DMS 273 (cell line): ENCODE measurements at regions not wholly inside any gene's neighbourhood (a gene's known extent, or its start where the extent isn't known, plus 50 kb on each side); places are given as distances from the start of the nearest gene placed in this dataset.

ENCODE experiments used
- DNase-seq: peaks from one replicate; lab custom pipeline; 2025; ENCODE audit not compliant: unreplicated experiment; lab: John Stamatoyannopoulos, UW

GRCh38 chr17:73750975-73751374 is 106.7 kb upstream of the SDK2 start:
- DNase-seq = peak; percentile 83

DNA sequence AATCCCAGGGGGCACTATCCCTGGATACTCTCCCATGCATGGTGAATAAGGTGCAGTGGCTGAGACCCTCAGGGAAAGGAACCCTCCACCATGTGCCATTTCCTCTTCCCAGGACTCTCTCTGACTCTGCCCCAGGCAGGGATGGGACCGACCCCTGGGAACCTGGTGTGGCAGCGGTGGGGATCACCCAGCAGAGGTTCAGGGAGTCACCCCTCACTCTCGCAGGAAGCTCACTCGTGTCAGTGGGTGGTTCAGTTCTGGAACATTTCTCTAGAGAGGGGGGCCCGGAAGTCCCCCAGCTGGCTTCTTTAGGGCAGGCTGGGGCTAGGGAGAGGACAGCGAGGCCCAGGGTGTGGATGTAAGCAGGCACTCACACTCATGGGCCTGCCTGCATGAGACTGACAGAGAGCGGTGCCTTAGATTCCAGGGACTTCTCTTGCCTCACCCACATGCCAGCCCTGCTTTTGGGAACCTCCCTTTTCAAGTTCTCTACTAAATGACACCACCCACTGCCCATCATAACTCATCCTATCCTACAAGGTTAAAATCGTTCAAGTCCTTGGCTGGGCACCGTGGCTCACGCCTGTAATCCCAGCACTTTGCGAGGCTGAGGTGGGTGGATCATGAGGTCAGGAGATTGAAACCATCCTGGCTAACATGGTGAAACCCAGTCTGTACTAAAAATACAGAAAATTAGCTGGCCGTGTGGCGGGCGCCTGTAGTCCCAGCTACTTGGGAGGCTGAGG is 109.7 kb upstream of the SDK2 start:
- DNase-seq = no peak

DNA sequence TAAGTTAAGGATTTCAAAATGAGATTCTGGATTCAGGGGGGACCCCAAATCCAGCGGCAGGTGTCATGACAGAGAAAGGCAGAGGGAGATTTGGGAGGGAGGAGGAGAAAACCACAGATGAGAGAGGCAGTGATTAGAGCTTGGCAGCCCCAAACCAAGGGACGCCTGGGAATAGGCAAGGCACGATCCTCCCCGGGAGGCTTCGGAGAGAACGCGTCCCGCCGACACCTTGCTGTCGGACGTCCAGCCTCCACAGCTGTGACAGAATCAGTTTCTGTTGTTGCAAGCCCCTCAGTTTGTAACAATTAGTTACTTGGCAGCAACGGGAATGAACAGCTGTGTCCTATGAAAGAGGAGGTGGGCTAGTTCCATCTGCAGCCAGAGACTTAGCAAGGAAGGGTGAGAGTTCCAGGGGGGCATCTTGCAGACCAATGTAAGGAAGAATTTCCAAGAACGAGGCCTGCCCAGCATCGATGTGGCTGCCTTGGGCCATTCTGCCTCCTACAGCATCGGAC is 110.7 kb upstream of the SDK2 start:
- DNase-seq = peak; percentile 17

- DNase-seq = peak; percentile 30
These were observed 113.2 kb upstream of the SDK2 start for GRCh38 chr17:73757420-73757819.

GRCh38 chr17:73758245-73758644 is 114.0 kb upstream of the SDK2 start:
- no peak for DNase-seq

DNA sequence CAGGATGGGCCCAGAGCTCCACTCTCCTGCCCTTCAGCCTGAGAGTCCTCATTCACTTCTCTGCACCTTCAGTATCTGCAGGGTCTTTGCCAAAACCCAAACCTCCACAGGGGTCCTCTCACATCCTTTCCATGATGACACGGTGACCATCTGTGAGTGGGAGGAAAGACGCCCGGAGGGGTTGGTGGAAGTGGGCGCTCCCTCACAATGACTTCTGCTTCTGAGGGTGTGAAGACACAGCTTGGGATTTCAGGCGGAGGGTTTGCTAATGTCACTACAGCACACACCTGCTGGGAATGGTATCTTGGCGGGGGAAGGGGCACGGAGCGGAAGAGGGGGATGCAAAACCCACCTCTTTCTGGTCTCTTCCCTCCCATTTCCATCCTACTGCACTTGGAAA is 115.1 kb upstream of the SDK2 start:
- no peak for DNase-seq

DNA sequence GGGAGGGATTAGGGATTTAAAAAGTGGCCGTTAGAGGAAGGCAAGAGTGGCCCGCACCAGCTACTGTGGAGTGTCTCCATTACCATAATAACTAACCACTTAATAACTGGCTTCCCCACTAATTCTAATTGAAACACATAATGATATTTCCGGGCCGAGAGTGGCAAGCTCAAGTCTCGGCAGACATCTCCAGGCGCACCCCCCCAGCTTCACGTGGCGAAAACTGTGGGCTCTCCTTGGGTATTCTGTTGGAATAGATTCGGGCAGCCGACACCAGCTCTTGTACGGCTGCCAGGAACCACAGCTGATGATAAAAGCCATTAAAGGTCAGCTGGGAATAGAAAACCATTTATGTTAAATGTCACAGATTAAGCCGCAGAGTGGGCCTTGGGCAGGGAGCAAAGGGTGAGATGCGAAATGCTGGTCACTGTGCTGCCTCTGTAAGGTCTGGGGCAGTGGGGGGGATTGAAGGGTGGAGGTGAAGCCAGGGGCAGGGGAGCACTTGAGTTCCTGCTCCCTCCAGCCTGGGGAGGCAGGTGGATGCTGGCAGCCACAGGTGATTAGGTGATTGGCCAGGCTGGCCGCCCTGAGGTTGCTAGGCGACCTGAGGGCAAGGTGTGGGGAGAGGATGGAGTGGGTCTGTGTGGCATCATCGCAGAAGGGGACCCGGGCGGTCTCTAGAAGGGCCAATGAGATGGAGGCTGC is 115.6 kb upstream of the SDK2 start:
- peak; percentile 51 for DNase-seq

DNA sequence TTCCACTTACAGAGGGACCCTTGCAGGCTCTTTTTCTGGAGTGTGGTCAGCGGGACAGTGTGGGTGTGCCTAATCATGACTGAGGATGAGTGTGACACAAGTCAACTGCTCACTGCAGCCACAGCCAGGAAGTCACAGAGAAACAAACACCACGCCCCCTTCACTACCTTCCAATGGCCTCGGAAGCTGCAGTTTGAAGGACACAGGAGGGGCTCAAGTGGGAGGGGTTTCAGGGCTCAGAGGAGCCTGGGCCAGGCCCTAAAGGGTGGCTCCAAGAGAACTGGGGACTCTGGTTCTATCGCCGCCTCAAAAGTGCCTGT is 116.2 kb upstream of the SDK2 start:
- no peak for DNase-seq

GRCh38 chr17:73765824-73766563 is 121.7 kb upstream of the SDK2 start:
- DNase-seq = peak; percentile 33

DNA sequence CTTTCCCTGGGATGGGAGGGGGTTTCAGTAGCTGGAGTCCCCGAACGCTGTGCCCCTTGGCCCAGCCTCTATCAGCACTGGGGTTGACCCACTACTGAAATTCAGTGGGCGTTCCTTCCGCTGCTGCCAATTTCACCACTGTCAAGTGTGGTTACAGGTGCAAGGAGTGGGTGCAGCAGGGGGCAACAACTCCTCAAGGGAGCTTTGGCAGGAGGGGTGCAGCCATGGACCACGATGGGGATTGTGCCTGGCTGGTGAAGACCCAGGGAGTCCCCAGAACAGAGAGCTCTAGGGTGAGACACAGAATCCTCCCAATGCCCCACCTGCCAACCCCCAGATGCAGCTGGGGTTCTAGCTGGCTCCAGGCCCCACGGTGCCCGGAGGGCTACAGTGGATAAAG is 123.5 kb upstream of the SDK2 start:
- DNase-seq = no peak

- DNase-seq = no peak
These were observed 124.4 kb upstream of the SDK2 start for GRCh38 chr17:73768691-73769090.

- no peak for DNase-seq
These were observed 125.2 kb upstream of the SDK2 start for GRCh38 chr17:73769479-73769878.

GRCh38 chr17:73770115-73770848 is 126.0 kb upstream of the SDK2 start:
- peak; percentile 99 for DNase-seq

DNA sequence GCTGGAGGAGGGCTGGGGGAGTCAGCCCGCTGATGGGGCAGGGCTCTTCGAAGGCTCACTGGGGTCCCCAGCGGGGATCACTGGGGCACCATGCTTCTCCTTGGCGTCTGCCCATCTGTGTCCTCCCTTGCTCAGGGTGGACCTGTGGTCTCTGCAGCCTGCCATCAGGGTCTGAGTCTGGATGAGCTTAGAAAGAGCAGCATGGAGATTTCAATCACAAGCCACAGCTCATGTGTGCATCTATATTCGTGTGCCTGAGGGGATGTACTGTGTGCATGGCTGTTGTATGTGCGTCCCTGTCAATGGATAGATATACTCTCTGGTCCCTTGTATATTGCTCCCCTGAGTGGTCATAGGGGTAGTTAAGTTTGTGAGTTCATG is 126.6 kb upstream of the SDK2 start:
- no peak for DNase-seq

GRCh38 chr17:73772107-73772705 is 128.0 kb upstream of the SDK2 start:
- DNase-seq = no peak

- DNase-seq = no peak
These were observed 129.5 kb upstream of the SDK2 start for GRCh38 chr17:73773702-73774101.

- DNase-seq = no peak
These were observed 130.6 kb upstream of the SDK2 start for GRCh38 chr17:73774852-73775251.

DNA sequence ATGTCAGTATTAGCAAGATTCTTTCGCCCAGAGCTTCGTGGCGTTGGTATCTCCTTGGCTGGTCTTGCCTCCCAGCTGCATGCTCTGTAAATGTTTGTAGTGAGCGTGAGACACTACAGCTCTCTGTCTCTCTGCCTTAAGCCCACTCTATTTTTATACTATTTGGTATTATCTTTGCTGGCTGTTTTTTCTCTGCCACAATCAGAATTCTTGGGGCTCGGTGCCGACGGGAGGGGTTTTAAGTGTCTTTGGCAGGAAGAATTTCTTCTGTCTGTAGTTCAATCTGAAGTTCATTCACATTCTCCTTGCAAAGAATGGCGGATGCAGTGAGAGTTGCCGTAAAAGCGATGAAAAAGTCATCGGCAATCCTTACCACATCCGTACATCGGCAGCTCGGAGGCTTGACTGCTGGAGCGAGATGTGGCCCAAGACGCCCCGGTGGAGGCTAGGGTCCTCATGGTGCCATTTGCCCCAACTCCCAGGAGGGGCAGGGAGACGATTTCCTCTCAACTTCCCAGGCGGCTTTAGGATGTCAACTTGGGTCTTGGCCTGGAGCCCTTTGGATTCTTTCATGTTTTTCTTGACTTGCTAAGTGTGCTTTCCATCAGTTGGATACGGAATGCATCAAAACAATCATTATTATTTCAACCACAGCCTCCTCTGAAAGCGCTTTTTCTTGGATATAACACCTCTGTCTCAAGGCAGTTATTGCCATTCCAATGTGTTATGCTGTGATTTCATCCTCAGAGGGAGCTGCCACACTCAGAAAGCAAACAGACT is 132.3 kb upstream of the SDK2 start:
- no peak for DNase-seq

DNA sequence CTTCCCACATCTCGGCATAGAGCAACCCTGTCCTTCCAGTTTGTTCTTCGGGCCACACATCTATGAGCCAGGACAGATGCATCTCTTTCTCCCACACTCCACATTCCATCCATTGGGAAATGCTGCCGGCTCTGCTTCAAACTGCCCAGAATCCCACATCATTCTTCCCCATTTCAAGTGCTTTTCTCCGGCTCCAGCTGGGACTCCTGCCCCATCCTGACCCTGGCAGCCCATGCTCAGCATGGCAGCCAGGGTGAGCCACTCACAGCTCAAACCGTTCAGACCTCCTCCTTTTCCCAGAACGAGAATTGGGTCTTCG is 132.8 kb upstream of the SDK2 start:
- no peak for DNase-seq

DNA sequence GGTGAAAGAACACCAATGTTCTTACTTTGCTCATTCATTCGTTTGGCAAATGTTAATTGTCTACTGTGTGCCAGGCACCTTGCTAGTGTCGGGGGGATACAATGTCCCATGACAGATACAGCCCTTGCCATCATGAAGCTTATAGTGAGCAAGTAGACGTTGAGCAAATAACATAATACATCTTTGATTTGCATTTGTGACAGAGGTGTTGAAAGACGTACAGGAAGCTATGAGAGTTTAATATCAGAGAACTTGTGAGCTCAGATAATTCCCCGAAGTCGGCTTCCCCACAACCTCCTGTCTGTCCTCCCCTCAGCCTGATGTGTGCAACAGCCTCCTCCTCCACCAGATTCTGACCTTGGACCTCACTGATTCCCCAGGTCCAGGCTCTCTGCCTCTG is 138.0 kb upstream of the SDK2 start:
- DNase-seq = no peak
